SK-N-DZ (cell line): ENCODE measurements at regions not wholly inside any gene's neighbourhood (a gene's known extent, or its start where the extent isn't known, plus 50 kb on each side); places are given as distances from the start of the nearest gene placed in this dataset.
"Not testable (repeated sequence)": the region's sequence is repeated elsewhere in the genome, so short reads cannot be mapped to it uniquely, and the experiment has no call there.

Experiments
- DNase-seq: peaks from one replicate; pipeline ENCODE4 v3.0.0-alpha.2; 2015; ENCODE audit warnings: low spot score

DNA sequence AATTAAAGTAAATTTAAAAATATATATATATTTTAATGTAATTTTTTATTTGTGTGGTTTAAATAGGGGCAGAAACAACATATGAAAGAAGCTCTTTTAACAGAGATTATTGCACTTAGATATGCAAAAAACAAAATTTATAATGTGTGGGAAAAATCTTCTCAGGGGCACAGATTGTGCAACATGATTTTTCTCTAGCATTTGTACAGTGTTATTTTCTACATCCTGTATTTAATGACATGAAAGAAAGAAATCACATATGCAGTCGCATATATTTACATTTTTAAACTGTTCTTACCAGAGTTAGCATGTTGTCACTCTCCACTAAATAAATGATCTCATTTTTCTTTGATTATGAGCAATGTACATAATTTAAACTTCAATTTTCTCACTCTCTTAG lies 265.3 kb upstream of the CTNND2 start:
- no peak for DNase-seq

DNA sequence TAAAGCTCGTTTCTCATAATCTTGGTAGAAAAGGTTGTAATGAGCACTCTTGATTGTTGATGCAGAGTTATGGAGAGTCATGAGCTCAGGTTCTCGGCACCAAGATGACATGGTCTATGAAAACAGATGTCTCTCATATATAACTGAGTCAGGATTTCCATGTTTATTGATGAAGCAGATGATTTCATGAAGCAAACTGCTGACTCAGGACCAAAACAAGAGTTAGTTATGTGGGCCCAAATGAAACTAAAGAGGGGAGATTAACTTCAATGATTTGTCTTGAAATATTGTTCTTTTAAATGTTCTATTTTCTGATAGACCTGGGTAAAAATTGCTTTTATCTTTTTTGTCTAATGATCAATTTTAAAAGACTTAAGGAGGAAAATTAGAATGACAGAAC lies 258.6 kb upstream of the CTNND2 start:
- no peak for DNase-seq

DNA sequence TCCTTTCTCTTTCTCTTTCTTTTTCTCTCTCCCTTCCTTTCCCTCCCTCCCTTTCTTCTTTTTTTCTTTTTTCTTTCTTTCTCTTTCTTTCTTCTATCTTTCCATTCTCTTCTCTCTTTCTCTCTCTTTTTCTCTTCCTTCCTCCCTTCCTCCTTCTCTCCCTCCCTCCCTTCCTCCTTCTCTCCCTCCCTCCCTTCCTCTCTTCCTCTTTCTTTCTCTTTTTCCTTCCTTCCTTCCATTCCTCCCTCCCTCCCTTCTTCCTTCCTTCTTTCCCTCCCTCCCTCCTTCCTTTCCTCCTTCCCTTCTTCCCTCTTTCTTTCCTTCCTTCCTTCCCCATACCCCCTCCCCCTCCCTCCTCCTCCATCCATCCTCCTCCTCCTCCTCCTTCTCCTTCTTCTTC lies 243.3 kb upstream of the CTNND2 start:
- no peak for DNase-seq

DNA sequence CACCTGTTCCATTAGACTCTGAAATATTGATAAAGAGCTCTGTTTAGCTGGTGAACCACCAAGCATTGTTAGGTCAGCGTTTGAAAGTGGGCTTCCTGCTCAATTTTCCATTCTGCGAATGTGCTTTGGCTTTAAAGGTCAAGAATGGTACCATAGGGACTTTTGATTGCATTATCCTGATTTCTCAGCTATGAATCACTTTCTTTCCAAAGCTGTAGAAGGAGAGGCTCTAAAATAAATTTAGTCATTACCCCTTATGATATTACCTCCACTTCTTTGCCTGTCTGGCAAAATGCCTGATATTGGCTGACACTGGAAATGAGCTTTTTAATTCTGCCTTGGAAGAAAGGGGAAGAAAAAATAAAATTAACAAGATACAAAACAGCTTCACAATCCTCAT lies 237.2 kb upstream of the CTNND2 start:
- no peak for DNase-seq

DNA sequence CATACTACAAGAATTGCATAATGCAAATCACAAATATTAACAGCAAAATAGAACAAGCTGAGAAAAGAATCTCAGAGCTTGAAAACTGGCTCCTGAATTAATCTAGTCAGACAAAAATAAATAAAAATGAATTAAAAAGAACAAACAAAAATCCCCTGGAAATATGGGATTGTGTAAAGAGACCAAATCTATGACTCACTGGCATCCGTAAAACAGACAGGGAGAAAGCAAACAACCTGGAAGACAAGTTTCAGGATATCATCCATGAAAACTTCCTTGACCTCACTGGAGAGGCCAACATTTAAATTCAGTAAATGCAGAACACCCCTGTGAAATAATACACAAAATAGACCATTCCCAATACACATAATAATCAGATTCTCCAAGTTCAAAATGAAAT lies 229.3 kb upstream of the CTNND2 start:
- DNase-seq: no peak

DNA sequence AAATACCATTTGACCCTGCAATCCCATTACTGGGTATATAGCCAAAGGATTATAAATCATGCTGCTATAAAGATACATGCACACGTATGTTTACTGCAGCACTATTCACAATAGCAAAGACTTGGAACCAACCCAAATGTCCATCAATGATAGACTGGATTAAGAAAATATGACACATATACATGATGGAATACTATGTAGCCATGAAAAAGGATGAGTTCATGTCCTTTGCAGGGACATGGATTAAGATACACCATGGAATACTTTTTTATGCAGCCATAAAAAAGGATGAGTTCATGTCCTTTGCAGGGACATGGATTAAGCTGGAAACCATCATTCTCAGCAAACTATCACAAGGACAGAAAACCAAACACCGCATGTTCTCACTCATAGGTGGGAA lies 226.8 kb upstream of the CTNND2 start:
- not testable (repeated sequence) for DNase-seq

DNA sequence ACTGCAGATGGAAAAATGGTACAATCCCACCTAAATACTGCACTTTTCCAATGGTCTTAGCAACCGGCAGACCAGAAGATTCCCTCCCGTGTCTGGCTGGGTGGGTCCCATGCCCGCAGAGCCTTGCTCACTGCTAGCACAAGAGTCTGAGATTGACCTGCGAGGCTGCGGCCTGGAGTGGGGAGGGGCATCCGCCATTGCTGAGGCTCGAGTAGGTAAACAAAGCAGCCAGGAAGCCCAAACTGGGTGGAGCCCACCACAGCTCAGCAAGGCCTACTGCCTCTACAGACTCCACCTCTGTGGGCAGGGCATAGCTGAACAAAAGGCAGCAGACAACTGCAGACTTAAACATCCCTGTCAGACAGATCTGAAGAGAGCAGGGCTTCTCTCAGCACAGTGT lies 221.6 kb upstream of the CTNND2 start:
- DNase-seq: peak; percentile 43

DNA sequence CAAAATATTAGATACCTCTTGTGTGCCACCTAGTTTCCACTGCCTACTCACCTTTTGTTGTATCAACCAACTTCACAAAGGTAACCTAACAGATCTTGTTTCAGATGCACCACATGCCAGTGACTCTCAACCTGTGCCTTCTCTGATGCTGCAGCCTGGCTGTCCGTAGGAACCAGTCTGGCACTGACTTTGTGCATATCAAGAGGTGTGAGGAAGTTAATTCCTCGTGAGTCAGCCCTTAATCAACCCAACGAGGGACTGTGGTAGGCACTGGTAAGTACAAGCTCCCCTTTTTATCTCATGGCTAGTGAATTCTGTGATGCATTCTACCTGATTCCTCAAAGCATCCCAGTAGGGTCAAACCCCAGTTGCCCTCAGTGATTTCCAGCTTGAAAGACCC lies 215.4 kb upstream of the CTNND2 start:
- DNase-seq: no peak

DNA sequence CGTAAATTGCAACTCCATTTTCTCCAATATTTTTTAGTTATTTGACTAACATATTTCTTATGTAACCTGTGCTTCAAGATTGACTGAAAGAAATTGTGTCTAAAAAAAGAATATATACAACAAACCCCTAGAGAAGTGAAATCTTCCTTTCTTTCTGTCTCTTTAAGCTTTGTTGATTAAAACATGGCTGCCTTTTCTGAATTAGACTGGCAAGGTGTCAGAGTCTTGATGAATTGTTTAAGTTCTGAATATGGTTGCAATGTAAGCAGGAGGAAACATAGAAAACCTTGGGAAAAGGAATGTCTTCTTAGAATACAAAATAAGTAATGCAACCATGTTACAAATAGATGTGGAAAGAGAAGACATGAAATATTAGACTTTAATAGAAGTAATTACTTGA lies 209.8 kb upstream of the CTNND2 start:
- no peak for DNase-seq

DNA sequence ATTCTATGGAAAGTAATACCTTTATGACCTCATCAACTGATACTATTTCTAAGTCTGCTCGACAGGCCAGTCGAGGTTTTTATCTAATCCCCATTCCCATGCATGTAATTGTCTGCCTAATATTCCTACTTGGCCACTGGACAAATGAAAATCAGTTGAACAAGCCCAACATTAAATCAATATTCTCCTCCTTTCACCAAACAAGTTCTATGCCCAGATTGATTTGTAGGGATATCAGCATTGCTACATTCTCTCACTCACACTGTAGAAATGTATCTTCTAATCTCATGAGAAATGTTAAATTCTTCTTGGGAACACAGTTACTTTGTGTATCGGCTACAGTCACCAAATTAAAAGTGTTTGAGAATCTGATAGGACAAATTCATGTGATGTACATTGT lies 208.8 kb upstream of the CTNND2 start:
- no peak for DNase-seq

DNA sequence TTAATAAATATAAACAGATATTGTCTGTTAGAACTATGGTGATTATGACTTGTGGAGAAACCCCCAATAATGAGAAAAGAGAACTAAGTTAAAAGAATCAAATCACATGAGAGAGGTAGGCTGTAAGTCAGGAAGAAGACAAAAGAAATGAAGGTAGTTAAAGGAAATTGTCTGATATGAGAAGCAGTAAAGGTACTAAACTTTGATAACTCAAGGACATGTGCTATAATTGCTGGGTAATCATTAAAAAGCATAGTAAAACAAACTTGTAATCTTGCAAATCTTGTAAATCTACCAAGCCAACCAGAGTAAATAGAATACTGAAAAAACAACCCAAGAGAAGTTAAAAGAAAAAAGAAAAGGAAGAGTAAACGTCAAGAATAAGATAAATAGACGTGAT lies 207.0 kb upstream of the CTNND2 start:
- no peak for DNase-seq

DNA sequence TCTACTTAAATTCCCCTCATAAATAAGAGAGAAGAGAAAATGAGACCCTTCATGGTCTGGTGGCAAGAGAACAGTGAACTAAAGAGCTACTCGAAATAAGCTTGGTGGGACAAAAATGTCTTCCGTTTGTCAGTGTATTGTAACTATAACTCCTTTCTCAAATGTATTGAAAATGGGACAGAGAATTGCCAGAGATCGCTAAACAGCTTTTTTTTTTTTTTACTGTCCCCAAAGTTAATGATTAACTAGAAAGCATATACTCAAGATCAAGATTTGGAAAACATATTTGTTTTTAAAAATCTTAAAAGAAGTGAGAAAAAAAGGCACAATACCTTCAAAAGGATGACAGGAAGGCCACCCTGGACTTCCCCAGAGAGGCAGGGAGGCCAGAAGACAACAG lies 206.4 kb upstream of the CTNND2 start:
- no peak for DNase-seq

DNA sequence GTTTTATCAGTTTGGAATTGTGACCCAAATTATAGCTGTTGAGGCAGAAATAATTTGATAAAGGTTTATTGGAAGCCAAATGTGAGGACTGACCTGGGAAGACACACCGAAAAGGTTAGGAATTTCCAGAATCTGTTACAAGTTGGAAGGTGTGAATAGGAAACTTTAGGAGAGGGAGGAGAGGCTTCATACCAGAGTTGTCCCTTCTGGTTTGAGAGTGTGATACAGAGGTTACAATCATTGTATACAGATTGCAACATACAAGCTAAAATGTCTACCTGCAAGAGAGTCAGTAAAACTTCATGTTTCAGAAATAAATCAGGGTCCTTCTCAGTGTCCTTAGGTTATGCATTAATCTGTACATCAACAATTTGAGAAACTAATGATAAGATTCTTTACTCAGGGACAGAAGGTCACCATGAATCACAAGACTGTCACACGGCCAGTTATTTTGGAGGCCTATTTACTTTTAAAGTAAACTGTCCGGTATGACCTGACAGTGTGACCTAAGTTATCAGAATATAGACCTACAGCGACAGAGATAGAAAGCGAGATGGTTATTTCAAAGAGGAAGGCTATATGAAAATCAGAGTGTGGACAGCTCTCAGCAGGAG lies 204.9 kb upstream of the CTNND2 start:
- no peak for DNase-seq

DNA sequence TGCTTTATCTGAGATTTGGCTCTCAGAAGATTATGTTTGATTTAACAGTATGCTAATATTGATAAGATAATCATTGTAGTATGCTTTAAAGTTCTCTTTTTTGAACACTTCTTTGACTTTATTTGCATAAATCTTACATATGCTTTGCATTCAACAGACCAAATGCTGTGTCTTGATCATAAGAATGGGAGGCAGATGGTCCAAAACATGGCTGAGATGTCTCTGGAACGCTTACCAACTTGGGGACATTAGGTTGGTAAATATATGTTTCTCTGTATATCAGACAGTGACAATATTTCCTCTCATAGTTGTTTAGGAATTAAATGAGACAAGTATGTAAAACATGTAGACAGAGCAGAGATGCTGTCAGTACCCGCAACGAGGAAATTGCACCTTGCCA lies 197.9 kb upstream of the CTNND2 start:
- DNase-seq: no peak

DNA sequence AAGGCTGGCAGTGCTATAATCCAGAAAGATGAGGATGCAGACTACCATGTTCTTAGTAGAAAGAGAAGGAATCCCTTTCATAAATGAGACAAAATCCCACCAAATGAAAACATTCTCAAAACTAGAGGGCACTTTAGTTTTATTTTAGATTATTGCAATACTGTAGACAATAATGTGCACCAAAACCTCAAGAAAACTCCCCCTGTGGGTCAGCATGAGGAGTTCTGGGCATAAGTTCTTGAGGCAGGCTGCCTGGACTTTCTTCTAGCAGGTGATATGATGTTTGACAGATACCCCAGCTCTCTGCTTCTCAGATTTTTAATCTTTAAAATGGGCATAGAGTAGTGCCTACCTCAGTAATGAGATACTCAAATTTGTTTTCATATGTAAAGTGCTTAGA lies 196.3 kb upstream of the CTNND2 start:
- no peak for DNase-seq

DNA sequence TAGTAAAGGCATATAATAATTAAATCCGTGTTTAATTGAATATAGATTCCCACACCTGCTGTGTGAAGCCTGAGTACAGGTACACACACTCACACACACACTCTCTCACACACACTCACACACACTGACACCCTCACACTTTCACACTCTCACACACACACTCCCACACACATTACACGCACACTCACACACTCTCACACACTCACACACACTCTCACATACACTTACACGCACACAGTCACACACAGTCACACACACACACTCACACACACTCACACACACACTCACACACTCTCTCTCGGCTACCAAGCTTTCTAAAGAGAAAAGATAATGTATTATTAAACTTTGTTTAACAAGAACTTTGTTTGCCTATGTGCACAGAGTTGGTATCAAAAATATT lies 195.1 kb upstream of the CTNND2 start:
- DNase-seq: no peak

DNA sequence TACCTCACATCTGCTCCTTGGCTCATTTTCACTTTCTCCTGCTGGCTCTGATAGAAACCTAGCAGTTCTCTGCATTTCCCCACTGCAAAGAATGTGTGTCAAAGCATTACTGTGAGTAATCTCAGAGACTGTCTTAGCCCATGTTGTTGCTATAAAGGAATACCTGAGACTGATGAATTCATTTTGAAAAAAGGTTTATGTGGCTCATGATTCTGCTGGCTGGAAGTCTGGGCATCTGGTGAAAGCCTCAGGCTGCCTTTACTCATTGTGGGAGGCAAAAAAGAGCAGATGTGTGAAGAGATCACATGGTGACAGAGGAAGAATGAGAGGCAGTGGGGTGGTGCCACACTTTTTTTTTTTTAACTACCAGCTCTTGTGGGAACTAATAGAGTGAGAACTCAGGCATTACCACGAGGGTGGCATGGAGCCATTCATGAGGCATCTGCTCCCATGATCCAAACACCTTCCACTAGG lies 191.6 kb upstream of the CTNND2 start:
- no peak for DNase-seq

DNA sequence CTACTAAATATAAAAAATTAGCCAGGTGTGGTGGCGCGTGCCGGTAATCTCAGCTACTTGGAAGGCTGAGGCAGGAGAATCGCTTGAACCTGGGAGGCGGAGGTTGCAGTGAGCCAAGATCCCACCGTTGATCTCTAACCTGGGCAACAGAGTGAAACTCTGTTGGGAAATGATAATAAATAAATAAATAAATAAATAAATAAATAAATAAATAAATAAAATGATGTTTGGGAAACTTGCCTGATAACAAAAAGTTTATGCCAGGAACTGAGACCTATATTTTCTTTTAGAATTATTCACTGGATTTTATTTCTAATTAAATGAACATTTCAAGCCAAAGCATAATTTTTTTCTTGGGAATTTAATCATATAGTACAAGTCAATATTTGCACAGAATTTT lies 189.3 kb upstream of the CTNND2 start:
- DNase-seq: no peak

DNA sequence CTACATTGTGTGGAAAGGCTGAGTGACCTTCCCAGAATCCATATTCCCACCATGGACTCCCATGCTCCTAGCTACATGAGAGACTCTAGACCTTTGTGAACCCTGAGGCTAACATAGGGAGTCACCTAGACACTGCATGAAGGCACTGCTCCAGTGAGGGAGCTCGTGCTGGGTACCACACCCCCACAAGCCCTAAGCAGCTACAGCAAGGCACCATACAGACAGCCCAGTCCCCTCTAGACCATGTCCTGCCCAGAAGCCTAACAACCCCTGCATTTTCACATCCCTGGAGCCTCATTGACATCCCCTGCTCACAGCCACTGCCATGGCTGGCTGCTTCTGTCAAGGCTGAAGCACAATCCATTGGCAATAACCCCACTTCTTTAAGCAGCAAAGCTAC lies 176.5 kb upstream of the CTNND2 start:
- no peak for DNase-seq

DNA sequence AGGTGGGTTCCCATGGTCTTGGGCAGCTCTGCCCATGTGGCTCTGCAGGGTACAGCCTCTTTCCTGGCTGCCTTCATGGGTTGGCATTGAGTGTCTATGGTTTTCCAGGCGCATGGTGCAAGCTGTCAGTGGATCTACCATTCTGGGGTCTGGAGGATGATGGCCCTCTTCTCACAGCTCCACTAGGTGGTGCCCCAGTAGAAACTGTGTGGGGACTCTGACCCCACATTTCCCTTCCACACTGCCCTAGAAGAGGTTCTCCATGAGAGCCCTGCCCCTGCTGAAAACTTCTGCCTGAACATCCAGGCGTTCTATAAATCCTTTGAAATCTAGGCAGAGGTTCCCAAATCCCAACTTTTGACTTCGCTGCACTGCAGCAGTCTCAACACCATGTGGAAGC lies 174.0 kb upstream of the CTNND2 start:
- not testable (repeated sequence) for DNase-seq

DNA sequence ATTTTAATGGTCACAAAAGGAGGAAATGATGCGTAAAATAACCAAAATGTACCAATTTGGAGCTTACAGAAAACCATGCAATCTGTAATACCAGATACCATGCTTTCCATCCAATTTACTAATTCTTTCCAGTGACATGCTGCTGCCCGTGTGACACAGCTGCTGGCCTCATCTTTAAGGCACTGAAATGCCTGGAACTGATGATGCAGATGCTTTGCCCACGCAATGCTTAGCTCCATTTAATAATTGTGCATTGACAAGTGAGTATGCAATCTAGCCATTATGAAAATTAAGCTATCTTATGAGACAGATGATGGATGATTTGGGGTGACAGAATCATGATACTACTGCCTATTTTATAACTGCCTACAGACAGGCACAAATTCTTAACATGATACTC lies 169.2 kb upstream of the CTNND2 start:
- no peak for DNase-seq

DNA sequence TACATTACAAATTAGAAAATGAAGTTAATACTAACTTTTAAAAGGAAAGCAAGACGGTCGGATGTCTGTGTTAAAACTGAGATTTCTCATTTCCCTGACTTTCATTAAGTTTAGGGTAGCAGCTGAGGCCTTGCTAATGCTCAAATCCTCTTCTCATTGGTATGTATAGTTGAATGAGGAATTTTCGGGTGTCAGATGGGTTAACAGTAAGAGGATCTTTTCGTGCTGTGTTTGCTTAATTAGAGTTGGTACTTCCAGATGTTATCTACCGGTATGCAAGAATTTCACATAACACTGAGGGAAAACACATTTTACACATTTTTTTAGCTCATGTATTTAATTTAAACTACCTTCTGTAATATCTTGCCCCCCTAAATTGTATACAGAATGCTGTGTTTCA lies 168.2 kb upstream of the CTNND2 start:
- no peak for DNase-seq

DNA sequence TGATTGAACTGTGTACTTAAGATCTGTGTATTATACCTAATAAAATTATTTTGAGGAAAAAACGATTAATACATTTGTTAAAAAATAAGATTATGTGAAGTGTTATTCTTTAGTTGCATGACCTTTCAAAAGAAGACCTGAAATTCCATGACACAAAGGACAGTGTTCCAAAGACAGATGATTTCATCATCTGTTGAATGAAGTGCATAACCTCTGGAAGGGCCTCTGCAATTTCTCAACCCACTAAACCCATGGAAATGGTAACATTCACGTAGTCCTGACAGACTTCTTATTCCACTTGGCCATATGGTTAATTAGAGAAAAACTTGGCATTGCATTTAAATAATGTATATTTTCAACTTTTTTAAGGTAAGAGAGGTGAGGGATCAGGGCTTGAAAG lies 167.2 kb upstream of the CTNND2 start:
- DNase-seq: no peak

DNA sequence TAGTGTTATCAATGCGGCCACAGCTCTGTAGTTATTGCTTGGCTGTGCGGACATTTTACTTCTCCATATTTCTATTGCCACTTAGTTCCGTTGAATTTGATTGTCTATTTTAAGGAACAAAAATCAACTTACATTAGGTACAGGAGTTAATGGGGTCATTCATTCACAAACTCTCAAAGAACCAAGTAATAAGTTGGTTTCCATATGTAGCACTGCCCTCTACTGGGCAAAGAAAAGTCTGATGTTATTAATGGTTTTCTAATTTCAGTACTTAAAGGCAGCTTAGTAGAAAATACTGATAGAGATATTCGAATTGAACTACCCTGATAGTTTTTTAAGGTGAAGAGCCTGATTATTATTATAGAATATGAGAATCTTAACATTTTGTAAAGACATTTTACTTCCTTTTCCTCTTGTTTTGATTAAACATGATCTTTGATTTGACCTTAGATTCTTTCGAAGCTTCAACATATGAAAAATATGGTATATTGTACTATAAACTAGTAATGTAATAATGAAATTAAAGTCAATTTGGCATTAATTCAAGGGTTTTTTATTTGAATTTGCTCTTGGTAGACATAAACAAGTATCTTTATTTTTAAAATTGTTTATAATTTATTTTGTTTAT lies 119.5 kb upstream of the CTNND2 start:
- peak; percentile 74 for DNase-seq
